H9 (cell line): ENCODE measurements at regions not wholly inside any gene's neighbourhood (a gene's known extent, or its start where the extent isn't known, plus 50 kb on each side); places are given as distances from the start of the nearest gene placed in this dataset.

Experiments
- DNase-seq: peaks from one replicate; pipeline ENCODE4 v3.0.0-alpha.2; 2017
- H2AFZ ChIP-seq: one replicate; pipeline ENCODE4 v1.6.1; 2013; ENCODE audit warnings: mild to moderate bottlenecking, low read length, control low read depth, moderate library complexity
- H2AK5ac ChIP-seq: 2 replicates; pipeline ENCODE4 v1.6.1; 2013; ENCODE audit warnings: low read length, control low read depth, mixed read lengths; ENCODE audit not compliant: insufficient read length
- H2BK120ac ChIP-seq: one replicate; pipeline ENCODE4 v1.6.1; 2013; ENCODE audit warnings: low read depth, mild to moderate bottlenecking, low read length, control low read depth, inconsistent platforms; ENCODE audit not compliant: poor library complexity, severe bottlenecking
- H2BK12ac ChIP-seq: 2 replicates; pipeline ENCODE4 v1.6.1; 2013; ENCODE audit warnings: low read length, control low read depth, mixed read lengths, low read depth; ENCODE audit not compliant: insufficient read length
- H2BK15ac ChIP-seq: 2 replicates; pipeline ENCODE4 v1.6.1; 2013; ENCODE audit warnings: low read depth, low read length, control low read depth
- H2BK20ac ChIP-seq: one replicate; pipeline ENCODE4 v1.6.1; 2013; ENCODE audit warnings: low read depth, mild to moderate bottlenecking, low read length, control low read depth, inconsistent platforms; ENCODE audit not compliant: poor library complexity, severe bottlenecking
- H2BK5ac ChIP-seq: 2 replicates; pipeline ENCODE4 v1.6.1; 2013; ENCODE audit warnings: low read length, control low read depth, mixed read lengths; ENCODE audit not compliant: insufficient read length
- H3K14ac ChIP-seq: 2 replicates; pipeline ENCODE4 v1.6.1; 2013; ENCODE audit warnings: low read length, control low read depth; ENCODE audit not compliant: insufficient read depth
- H3K18ac ChIP-seq: 2 replicates; pipeline ENCODE4 v1.6.1; 2013; ENCODE audit warnings: low read depth, mild to moderate bottlenecking, mixed read lengths, low read length, control low read depth; ENCODE audit not compliant: insufficient read length
- H3K23ac ChIP-seq: 2 replicates; pipeline ENCODE4 v1.6.1; 2013; ENCODE audit warnings: low read length, control low read depth, mixed read lengths, low read depth; ENCODE audit not compliant: insufficient read length
- H3K23me2 ChIP-seq: 2 replicates; pipeline ENCODE4 v1.6.1; 2013; ENCODE audit warnings: low read depth, mild to moderate bottlenecking, mixed read lengths, low read length, control low read depth; ENCODE audit not compliant: insufficient read length, poor library complexity, severe bottlenecking
- H3K27ac ChIP-seq: 2 replicates; pipeline ENCODE4 v1.5.1; 2013; ENCODE audit warnings: low read length, control low read depth, mixed read lengths, low read depth; ENCODE audit not compliant: insufficient read length
- H3K27me3 ChIP-seq: 2 replicates; pipeline ENCODE4 v1.6.1; 2013; ENCODE audit warnings: low read length, control low read depth, inconsistent platforms; ENCODE audit not compliant: insufficient read depth
- H3K4ac ChIP-seq: 2 replicates; pipeline ENCODE4 v1.6.1; 2013; ENCODE audit warnings: low read depth, mild to moderate bottlenecking, control low read depth, inconsistent platforms, low read length, moderate library complexity
- H3K4me1 ChIP-seq: 2 replicates; pipeline ENCODE4 v1.6.1; 2013; ENCODE audit warnings: low read length, control low read depth, inconsistent platforms; ENCODE audit not compliant: insufficient read depth
- H3K4me2 ChIP-seq: 2 replicates; pipeline ENCODE4 v1.6.1; 2013; ENCODE audit warnings: low read length, control low read depth, mixed read lengths; ENCODE audit not compliant: insufficient read length, insufficient read depth
- H3K56ac ChIP-seq: 2 replicates; pipeline ENCODE4 v1.6.1; 2013; ENCODE audit warnings: low read depth, mild to moderate bottlenecking, mixed read lengths, low read length, control low read depth; ENCODE audit not compliant: insufficient read length
- H3K79me1 ChIP-seq: 2 replicates; pipeline ENCODE4 v1.6.1; 2013; ENCODE audit warnings: low read depth, mild to moderate bottlenecking, moderate library complexity, low read length, control low read depth, inconsistent platforms; ENCODE audit not compliant: insufficient read depth, poor library complexity, severe bottlenecking
- H3K79me2 ChIP-seq: 2 replicates; pipeline ENCODE4 v1.6.1; 2013; ENCODE audit warnings: low read length, control low read depth, inconsistent platforms; ENCODE audit not compliant: insufficient read depth
- H3K9ac ChIP-seq: 2 replicates; pipeline ENCODE4 v1.6.1; 2013; ENCODE audit warnings: low read length, control low read depth, mixed read lengths; ENCODE audit not compliant: insufficient read length; ENCODE audit errors: extremely low read depth
- H3K9me3 ChIP-seq: one replicate; pipeline ENCODE4 v1.6.1; 2013; ENCODE audit warnings: low read depth, low read length, inconsistent platforms; ENCODE audit not compliant: control insufficient read depth
- H3T11ph ChIP-seq: one replicate; pipeline ENCODE4 v1.6.1; 2013; ENCODE audit warnings: mild to moderate bottlenecking, low read length, control low read depth, inconsistent platforms
- H4K20me1 ChIP-seq: one replicate; pipeline ENCODE4 v1.6.1; 2013; ENCODE audit not compliant: control insufficient read depth, insufficient read length, insufficient read depth
- H4K5ac ChIP-seq: 2 replicates; pipeline ENCODE4 v1.6.1; 2013; ENCODE audit warnings: low read depth, mild to moderate bottlenecking, mixed read lengths, low read length, control low read depth; ENCODE audit not compliant: insufficient read length
- H4K8ac ChIP-seq: replicated peaks from 2 replicates; pipeline ENCODE4 v1.6.1; 2013; ENCODE audit warnings: low read length, control low read depth, mixed read lengths, low read depth; ENCODE audit not compliant: insufficient read length
- H4K91ac ChIP-seq: 2 replicates; pipeline ENCODE4 v1.6.1; 2013; ENCODE audit warnings: low read depth, mild to moderate bottlenecking, moderate library complexity, mixed read lengths, low read length, control low read depth; ENCODE audit not compliant: insufficient read length
- H3K27ac Mint-ChIP-seq, 3 experiments: 2 replicates in 2 of 3; 3 replicates in 1 of 3; pipeline ENCODE4 v1.8.0; 2020 to 2021; ENCODE audit warnings: mixed read lengths in 3 of 3, mild to moderate bottlenecking in 1 of 3, moderate library complexity in 1 of 3
- H3K27me3 Mint-ChIP-seq: 2 replicates; pipeline ENCODE4 v1.8.0; 2021; ENCODE audit warnings: low read depth, mild to moderate bottlenecking, moderate library complexity, mixed read lengths
- H3K36me3 Mint-ChIP-seq, 3 experiments: 2 replicates in 2 of 3; 3 replicates in 1 of 3; pipeline ENCODE4 v1.8.0; 2020 to 2021; ENCODE audit warnings: low read depth in 3 of 3, mixed read lengths in 3 of 3; ENCODE audit not compliant: insufficient read depth in 1 of 3
- H3K4me1 Mint-ChIP-seq, 2 experiments: 2 replicates each; pipeline ENCODE4 v1.8.0; 2020; ENCODE audit warnings: mixed read lengths in 2 of 2
- H3K4me3 Mint-ChIP-seq, 2 experiments: 2 replicates in 1 of 2; 3 replicates in 1 of 2; pipeline ENCODE4 v1.8.0; 2020 to 2021; ENCODE audit warnings: mild to moderate bottlenecking in 2 of 2, mixed read lengths in 2 of 2, moderate library complexity in 1 of 2
- H3K9me3 Mint-ChIP-seq, 2 experiments: 2 replicates in 1 of 2; 3 replicates in 1 of 2; pipeline ENCODE4 v1.8.0; 2020; ENCODE audit warnings: mild to moderate bottlenecking in 2 of 2, mixed read lengths in 2 of 2, moderate library complexity in 1 of 2
- WGBS: extraction: QIAGEN DNeasy Blood & Tissue Kit; methylation state at CpG from one replicate; pipeline ENCODE4 v1.1.7; 2013; ENCODE audit warnings: missing lambda C conversion rate, low lambda C conversion rate, mixed read lengths; ENCODE audit not compliant: insufficient read length; ENCODE audit errors: extremely low coverage; 5-methylcytosine and 5-hydroxymethylcytosine counted together
- TF ChIP-seq, protein P1 (sequence below): fragments of 200-600 bp; sonication (generic); conservative IDR thresholded peaks from 3 replicates; pipeline ENCODE4 v1.8.0; 2021; ENCODE audit warnings: antibody characterized with exemption, mild to moderate bottlenecking

DNA sequence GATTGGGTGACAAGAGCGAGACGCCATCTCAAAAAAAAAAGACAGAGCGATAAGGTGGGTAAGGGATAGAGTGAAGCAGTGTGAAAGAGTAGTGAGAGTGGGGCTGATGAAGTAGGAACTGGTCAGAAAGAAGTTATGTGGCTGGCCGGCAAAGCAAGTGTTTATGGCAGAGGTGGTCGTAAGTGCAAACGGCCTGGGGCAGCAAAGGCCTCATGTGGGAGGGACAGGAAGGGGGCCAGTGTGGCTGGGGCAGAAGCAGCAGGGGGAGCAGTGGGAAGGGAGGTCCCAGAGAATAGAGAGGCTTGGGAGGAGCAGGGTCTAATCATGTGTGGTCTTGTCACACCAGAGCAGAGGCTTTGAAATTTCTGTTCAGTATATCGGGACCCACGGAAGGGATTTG, 186.2 kb downstream of the HS3ST3B1 start:
- H3K4me2 ChIP-seq: no peak overlapping the region
- H3K18ac ChIP-seq: no peak overlapping the region
- H3K14ac ChIP-seq: no peak overlapping the region
- no peak overlapping the region for H2BK12ac ChIP-seq
- no peaks in the 10 kb centered on the region for H4K20me1 ChIP-seq
- H3K79me1 ChIP-seq: no peaks in the 10 kb centered on the region
- Mint-ChIP-seq H3K9me3 (no peaks in the 10 kb centered on the region), H3K27ac (no peak overlapping the region; a peak in 1 of 7 replicates), H3K36me3 (peaks cover 0 to 2% (median 0%) of the 10 kb centered on the region in 3 experiments; a peak in 1 of 7 replicates), H3K4me1 (peaks cover 8 to 9% of the 10 kb centered on the region in 2 experiments), H3K27me3 (0 out of 2 replicates have a peak, but pooled peaks cover 1% of the 10 kb centered on the region), H3K4me3 (no peak overlapping the region)
- no peak overlapping the region for H2BK120ac ChIP-seq
- H3K27ac ChIP-seq: no peak overlapping the region
- H3K27me3 ChIP-seq: no peaks in the 10 kb centered on the region; the same call in 1 of the 2 replicates
- TF ChIP-seq, protein P1, sequence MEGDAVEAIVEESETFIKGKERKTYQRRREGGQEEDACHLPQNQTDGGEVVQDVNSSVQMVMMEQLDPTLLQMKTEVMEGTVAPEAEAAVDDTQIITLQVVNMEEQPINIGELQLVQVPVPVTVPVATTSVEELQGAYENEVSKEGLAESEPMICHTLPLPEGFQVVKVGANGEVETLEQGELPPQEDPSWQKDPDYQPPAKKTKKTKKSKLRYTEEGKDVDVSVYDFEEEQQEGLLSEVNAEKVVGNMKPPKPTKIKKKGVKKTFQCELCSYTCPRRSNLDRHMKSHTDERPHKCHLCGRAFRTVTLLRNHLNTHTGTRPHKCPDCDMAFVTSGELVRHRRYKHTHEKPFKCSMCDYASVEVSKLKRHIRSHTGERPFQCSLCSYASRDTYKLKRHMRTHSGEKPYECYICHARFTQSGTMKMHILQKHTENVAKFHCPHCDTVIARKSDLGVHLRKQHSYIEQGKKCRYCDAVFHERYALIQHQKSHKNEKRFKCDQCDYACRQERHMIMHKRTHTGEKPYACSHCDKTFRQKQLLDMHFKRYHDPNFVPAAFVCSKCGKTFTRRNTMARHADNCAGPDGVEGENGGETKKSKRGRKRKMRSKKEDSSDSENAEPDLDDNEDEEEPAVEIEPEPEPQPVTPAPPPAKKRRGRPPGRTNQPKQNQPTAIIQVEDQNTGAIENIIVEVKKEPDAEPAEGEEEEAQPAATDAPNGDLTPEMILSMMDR: no peak
- H3K4ac ChIP-seq: no peak overlapping the region
- no peaks in the 10 kb centered on the region for H3K79me2 ChIP-seq
- no peak overlapping the region for H2AK5ac ChIP-seq
- no peak overlapping the region for H3T11ph ChIP-seq
- H2BK5ac ChIP-seq: no peak overlapping the region
- DNase-seq: no peak
- no peaks in the 10 kb centered on the region for H3K4me1 ChIP-seq
- WGBS: no CpG with 5 or more reads among the region's 8 CpGs
- H2AFZ ChIP-seq: no peak overlapping the region
- no peaks in the 10 kb centered on the region for H3K9me3 ChIP-seq
- no peak overlapping the region for H2BK20ac ChIP-seq
- no peak overlapping the region for H3K9ac ChIP-seq
- no peak overlapping the region for H3K56ac ChIP-seq
- H3K23me2 ChIP-seq: no peaks in the 10 kb centered on the region
- no peak overlapping the region for H3K23ac ChIP-seq
- H4K91ac ChIP-seq: no peak overlapping the region
- no peak overlapping the region for H4K5ac ChIP-seq
- H4K8ac ChIP-seq: no peak overlapping the region
- H2BK15ac ChIP-seq: no peak overlapping the region
